HepG2 (cell line): ENCODE measurements at regions not wholly inside any gene's neighbourhood (a gene's known extent, or its start where the extent isn't known, plus 50 kb on each side); places are given as distances from the start of the nearest gene placed in this dataset.

Source experiments
- CREB3 ChIP-seq: sonication (generic); formaldehyde crosslinking; IDR thresholded peaks from 2 replicates; pipeline ENCODE4 v1.5.0; 2020; ENCODE audit warnings: missing genetic modification reagents
- ONECUT2 ChIP-seq: sonication (generic); formaldehyde crosslinking; IDR thresholded peaks from 2 replicates; pipeline ENCODE4 v1.4.0; 2020; ENCODE audit warnings: missing genetic modification reagents
- RELA ChIP-seq: sonication (generic); formaldehyde crosslinking; IDR thresholded peaks from 2 replicates; pipeline ENCODE4 v1.4.0; 2020; ENCODE audit warnings: missing genetic modification reagents
- SATB2 ChIP-seq: sonication (generic); formaldehyde crosslinking; IDR thresholded peaks from 2 replicates; pipeline ENCODE4 v1.5.0; 2020; ENCODE audit warnings: missing genetic modification reagents
- THAP8 ChIP-seq: sonication (generic); formaldehyde crosslinking; IDR thresholded peaks from 2 replicates; pipeline ENCODE4 v1.5.1; 2020; ENCODE audit warnings: missing genetic modification reagents, mild to moderate bottlenecking, borderline replicate concordance
- ZFP36L1 ChIP-seq: sonication (generic); formaldehyde crosslinking; IDR thresholded peaks from 2 replicates; pipeline ENCODE4 v1.8.0; 2022; ENCODE audit warnings: mild to moderate bottlenecking, missing genetic modification reagents, moderate library complexity
- ZNF318 ChIP-seq: sonication (generic); formaldehyde crosslinking; IDR thresholded peaks from 2 replicates; pipeline ENCODE4 v1.4.0; 2020; ENCODE audit warnings: mild to moderate bottlenecking, missing genetic modification reagents
- ZNF563 ChIP-seq: sonication (generic); formaldehyde crosslinking; IDR thresholded peaks from 2 replicates; pipeline ENCODE4 v1.8.0; 2022; ENCODE audit warnings: mild to moderate bottlenecking, moderate library complexity, missing genetic modification reagents
- ZNF761 ChIP-seq: sonication (generic); formaldehyde crosslinking; conservative IDR thresholded peaks from 2 replicates; pipeline ENCODE4 v1.4.0; 2020; ENCODE audit warnings: mild to moderate bottlenecking, missing genetic modification reagents
- TF ChIP-seq, protein P1 (sequence below): sonication (generic); formaldehyde crosslinking; IDR thresholded peaks from 2 replicates; pipeline ENCODE4 v1.8.0; 2022; ENCODE audit warnings: missing genetic modification reagents, mild to moderate bottlenecking, moderate library complexity, borderline replicate concordance
- TF ChIP-seq, protein P2 (sequence below), 2 experiments: sonication (generic) in 1 of 2; formaldehyde crosslinking in 1 of 2; IDR thresholded peaks; 2 replicates each; pipeline versions ENCODE4 v1.4.0 to v1.6.1; 2018 to 2020; ENCODE audit warnings: missing genetic modification reagents in 2 of 2, borderline replicate concordance in 1 of 2, low read depth in 1 of 2, mild to moderate bottlenecking in 1 of 2, missing biosample characterization in 1 of 2

- TF ChIP-seq, protein P1, sequence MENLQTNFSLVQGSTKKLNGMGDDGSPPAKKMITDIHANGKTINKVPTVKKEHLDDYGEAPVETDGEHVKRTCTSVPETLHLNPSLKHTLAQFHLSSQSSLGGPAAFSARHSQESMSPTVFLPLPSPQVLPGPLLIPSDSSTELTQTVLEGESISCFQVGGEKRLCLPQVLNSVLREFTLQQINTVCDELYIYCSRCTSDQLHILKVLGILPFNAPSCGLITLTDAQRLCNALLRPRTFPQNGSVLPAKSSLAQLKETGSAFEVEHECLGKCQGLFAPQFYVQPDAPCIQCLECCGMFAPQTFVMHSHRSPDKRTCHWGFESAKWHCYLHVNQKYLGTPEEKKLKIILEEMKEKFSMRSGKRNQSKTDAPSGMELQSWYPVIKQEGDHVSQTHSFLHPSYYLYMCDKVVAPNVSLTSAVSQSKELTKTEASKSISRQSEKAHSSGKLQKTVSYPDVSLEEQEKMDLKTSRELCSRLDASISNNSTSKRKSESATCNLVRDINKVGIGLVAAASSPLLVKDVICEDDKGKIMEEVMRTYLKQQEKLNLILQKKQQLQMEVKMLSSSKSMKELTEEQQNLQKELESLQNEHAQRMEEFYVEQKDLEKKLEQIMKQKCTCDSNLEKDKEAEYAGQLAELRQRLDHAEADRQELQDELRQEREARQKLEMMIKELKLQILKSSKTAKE, result peak; percentile 78
- TF ChIP-seq RELA (no peak), ZNF318 (CRISPR knock-in tag) (no peak), ONECUT2 (CRISPR knock-in tag) (peak; percentile 56; the same call in 1 of the 2 replicates), SATB2 (CRISPR knock-in tag) (no peak), THAP8 (CRISPR knock-in tag) (no peak), ZNF563 (no peak), ZNF761 (CRISPR knock-in tag) (peak; percentile 89; the same call in 1 of the 2 replicates), CREB3 (CRISPR knock-in tag) (no peak), ZFP36L1 (CRISPR knock-in tag) (no peak; the same call in 1 of the 2 replicates)
- TF ChIP-seq, protein P2, sequence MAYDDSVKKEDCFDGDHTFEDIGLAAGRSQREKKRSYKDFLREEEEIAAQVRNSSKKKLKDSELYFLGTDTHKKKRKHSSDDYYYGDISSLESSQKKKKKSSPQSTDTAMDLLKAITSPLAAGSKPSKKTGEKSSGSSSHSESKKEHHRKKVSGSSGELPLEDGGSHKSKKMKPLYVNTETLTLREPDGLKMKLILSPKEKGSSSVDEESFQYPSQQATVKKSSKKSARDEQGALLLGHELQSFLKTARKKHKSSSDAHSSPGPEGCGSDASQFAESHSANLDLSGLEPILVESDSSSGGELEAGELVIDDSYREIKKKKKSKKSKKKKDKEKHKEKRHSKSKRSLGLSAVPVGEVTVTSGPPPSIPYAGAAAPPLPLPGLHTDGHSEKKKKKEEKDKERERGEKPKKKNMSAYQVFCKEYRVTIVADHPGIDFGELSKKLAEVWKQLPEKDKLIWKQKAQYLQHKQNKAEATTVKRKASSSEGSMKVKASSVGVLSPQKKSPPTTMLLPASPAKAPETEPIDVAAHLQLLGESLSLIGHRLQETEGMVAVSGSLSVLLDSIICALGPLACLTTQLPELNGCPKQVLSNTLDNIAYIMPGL (CRISPR knock-in tag; IDR thresholded peaks at IDR 0.05; ENCODE audit: borderline replicate concordance in 1 of 2, low read depth in 1 of 2), result peak; percentile 25 to 58; a peak in 1 of 4 replicates
Observed at GRCh38 chr2:175606010-175606841, 395.8 kb downstream of the LNPK start (continued).
